ENCODE measurements at regions not wholly inside any gene's neighbourhood (a gene's known extent, or its start where the extent isn't known, plus 50 kb on each side); places are given as distances from the start of the nearest gene placed in this dataset.
A peak's percentile ranks its signal among the peaks of the same experiment; 100 is the strongest.

GRCh38 chr2:136441979-136442714 is 323.2 kb upstream of the THSD7B start:
- Histone ChIP-seq H3K9ac (ENCODE audit: insufficient read depth, low read length, poor library complexity, severe bottlenecking) (no peak overlapping the region), H3K4me1 (ENCODE audit: control insufficient read depth in 1 of 2, insufficient read depth in 2 of 2, low read length in 2 of 2) (no peaks in the 10 kb centered on the region), H3K27me3 (ENCODE audit: control insufficient read depth in 2 of 2, insufficient read depth in 2 of 2, low read length in 2 of 2) (peaks cover 0 to 3% of the 10 kb centered on the region in 2 donors), H3K27ac (ENCODE audit: low read depth in 1 of 2, low read length in 2 of 2) (no peak overlapping the region), H3K9me3 (replicated peaks in 1 of 2; ENCODE audit: control insufficient read depth in 1 of 2, insufficient read depth in 1 of 2, low read length in 2 of 2) (no peaks in the 10 kb centered on the region), H3K79me2 (ENCODE audit: insufficient read depth, low read length) (no peaks in the 10 kb centered on the region), H3K4me2 (replicated peaks; ENCODE audit: extremely low read depth, low read length, poor library complexity, severe bottlenecking) (no peak overlapping the region), H4K20me1 (ENCODE audit: insufficient read depth, low read length) (no peaks in the 10 kb centered on the region), H3K4me3 (replicated peaks in 1 of 3; ENCODE audit: low read depth in 2 of 3, low read length in 3 of 3) (no peak overlapping the region), H2AFZ (ENCODE audit: insufficient read depth, low read depth, low read length, poor library complexity, severe bottlenecking) (no peak overlapping the region), H3K36me3 (replicated peaks in 1 of 2; ENCODE audit: control insufficient read depth in 1 of 2, insufficient read depth in 2 of 2, low read length in 2 of 2) (no peaks in the 10 kb centered on the region)
- TF ChIP-seq CTCF (IDR thresholded peaks at IDR 0.05) = no peak
- DNase-seq = no peak
- Mint-ChIP-seq H3K27me3 (ENCODE audit: low read depth in 3 of 3) (peaks cover 0 to 2% (median 0%) of the 10 kb centered on the region in 3 donors), H3K4me3 (no peak overlapping the region), H3K4me1 (no peaks in the 10 kb centered on the region), H3K27ac (peak overlapping the region in 1 of 7 donors; percentile 39), H3K9me3 (no peaks in the 10 kb centered on the region), H3K36me3 (no peaks in the 10 kb centered on the region)
- WGBS (ENCODE audit: insufficient coverage) = 88% methylated on average over 5 of the region's 9 CpGs
- intact Hi-C loops (cut with micrococcal nuclease) = no loop called here

GRCh38 chr2:136439064-136439676 is 321.2 kb upstream of the CXCR4 start:
- intact Hi-C loops (cut with micrococcal nuclease) = no loop called here
- H3K4me1 ChIP-seq (ENCODE audit: control insufficient read depth in 1 of 2, insufficient read depth in 2 of 2, low read length in 2 of 2) = no peaks in the 10 kb centered on the region
- WGBS (ENCODE audit: insufficient coverage) = 64% methylated on average over 5 of the region's 5 CpGs

More at GRCh38 chr2:136439064-136439676, 321.2 kb upstream of the CXCR4 start:
- no peak overlapping the region for H3K9ac ChIP-seq (ENCODE audit: insufficient read depth, low read length, poor library complexity, severe bottlenecking)
- H3K4me2 ChIP-seq (replicated peaks; ENCODE audit: extremely low read depth, low read length, poor library complexity, severe bottlenecking) = no peak overlapping the region
- H3K27me3 Mint-ChIP-seq (ENCODE audit: low read depth in 3 of 3) = peaks cover 1 to 2% (median 1%) of the 10 kb centered on the region in 3 donors
- H4K20me1 ChIP-seq (ENCODE audit: insufficient read depth, low read length) = no peaks in the 10 kb centered on the region
- no peaks in the 10 kb centered on the region for H3K9me3 ChIP-seq (replicated peaks in 1 of 2; ENCODE audit: control insufficient read depth in 1 of 2, insufficient read depth in 1 of 2, low read length in 2 of 2)
- no peaks in the 10 kb centered on the region for H3K36me3 ChIP-seq (replicated peaks in 1 of 2; ENCODE audit: control insufficient read depth in 1 of 2, insufficient read depth in 2 of 2, low read length in 2 of 2)
- H3K79me2 ChIP-seq (ENCODE audit: insufficient read depth, low read length) = no peaks in the 10 kb centered on the region
- no peak overlapping the region for H3K4me3 ChIP-seq (replicated peaks in 1 of 3; ENCODE audit: low read depth in 2 of 3, low read length in 3 of 3)
- H3K4me3 Mint-ChIP-seq = no peak overlapping the region
- peaks cover 0 to 1% (median 0%) of the 10 kb centered on the region in 7 donors for H3K9me3 Mint-ChIP-seq
- H3K4me1 Mint-ChIP-seq = no peaks in the 10 kb centered on the region
- H3K27ac ChIP-seq (ENCODE audit: low read depth in 1 of 2, low read length in 2 of 2) = no peak overlapping the region
- no peak overlapping the region for H3K27ac Mint-ChIP-seq
- H3K27me3 ChIP-seq (ENCODE audit: control insufficient read depth in 2 of 2, insufficient read depth in 2 of 2, low read length in 2 of 2) = peaks cover 0 to 3% of the 10 kb centered on the region in 2 donors
- no peak for DNase-seq
- H2AFZ ChIP-seq (ENCODE audit: insufficient read depth, low read depth, low read length, poor library complexity, severe bottlenecking) = no peak overlapping the region
- TF ChIP-seq CTCF (IDR thresholded peaks at IDR 0.05) = no peak
- no peaks in the 10 kb centered on the region for H3K36me3 Mint-ChIP-seq
